ENCODE measurements at regions not wholly inside any gene's neighbourhood (a gene's known extent, or its start where the extent isn't known, plus 50 kb on each side); places are given as distances from the start of the nearest gene placed in this dataset.
A peak's percentile ranks its signal among the peaks of the same experiment; 100 is the strongest.

- H3K9me3 Mint-ChIP-seq, result no peaks in the 10 kb centered on the region
- ATAC-seq (peak; percentile 71 to 84), DNase-seq (peak; percentile 60)
- no peak overlapping the region for H3K4me3 Mint-ChIP-seq
- peaks cover 7% of the 10 kb centered on the region for H3K4me1 Mint-ChIP-seq (ENCODE audit: low read depth)
- H3K27me3 Mint-ChIP-seq (ENCODE audit: low read depth), result peaks cover 16% of the 10 kb centered on the region
- H3K36me3 Mint-ChIP-seq (ENCODE audit: insufficient read depth), result no peaks in the 10 kb centered on the region
Observed at GRCh38 chr10:104580774-104581675, 60.1 kb upstream of the SORCS3 start.

- Mint-ChIP-seq H3K27me3 (ENCODE audit: low read depth) (peaks cover 16% of the 10 kb centered on the region), H3K4me1 (ENCODE audit: low read depth) (peaks cover 18% of the 10 kb centered on the region), H3K9me3 (no peaks in the 10 kb centered on the region), H3K36me3 (ENCODE audit: insufficient read depth) (no peaks in the 10 kb centered on the region), H3K4me3 (no peak overlapping the region)
- DNase-seq (no peak), ATAC-seq (no peak)
Observed at GRCh38 chr10:104581884-104582601, 59.0 kb upstream of the SORCS3 start.

- no peaks in the 10 kb centered on the region for H3K36me3 Mint-ChIP-seq (ENCODE audit: insufficient read depth)
- H3K27me3 Mint-ChIP-seq (ENCODE audit: low read depth), result peaks cover 16% of the 10 kb centered on the region
- peak in 1 of 2 donors; percentile 31 for ATAC-seq
- no peak for DNase-seq
- H3K9me3 Mint-ChIP-seq, result no peaks in the 10 kb centered on the region
- no peak overlapping the region for H3K4me3 Mint-ChIP-seq
- H3K4me1 Mint-ChIP-seq (ENCODE audit: low read depth), result peaks cover 21% of the 10 kb centered on the region
Observed at GRCh38 chr10:104582602-104582951, 58.5 kb upstream of the SORCS3 start.

- no peak for ATAC-seq
- Mint-ChIP-seq H3K27me3 (ENCODE audit: low read depth) (peaks cover 14% of the 10 kb centered on the region), H3K36me3 (ENCODE audit: insufficient read depth) (no peaks in the 10 kb centered on the region), H3K9me3 (no peaks in the 10 kb centered on the region), H3K4me1 (ENCODE audit: low read depth) (peaks cover 24% of the 10 kb centered on the region), H3K4me3 (no peak overlapping the region)
- no peak for DNase-seq
Observed at GRCh38 chr10:104582966-104583365, 58.1 kb upstream of the SORCS3 start.

GRCh38 chr10:104584541-104584940, 56.5 kb upstream of the SORCS3 start:
- no peak overlapping the region for H3K4me3 Mint-ChIP-seq
- H3K36me3 Mint-ChIP-seq (ENCODE audit: insufficient read depth), result no peaks in the 10 kb centered on the region
- no peaks in the 10 kb centered on the region for H3K9me3 Mint-ChIP-seq
- DNase-seq, result no peak
- no peak for ATAC-seq
- H3K27me3 Mint-ChIP-seq (ENCODE audit: low read depth), result peaks cover 14% of the 10 kb centered on the region
- peaks cover 24% of the 10 kb centered on the region for H3K4me1 Mint-ChIP-seq (ENCODE audit: low read depth)

- Mint-ChIP-seq H3K4me3 (no peak overlapping the region), H3K27me3 (ENCODE audit: low read depth) (peaks cover 7% of the 10 kb centered on the region), H3K9me3 (no peaks in the 10 kb centered on the region), H3K36me3 (ENCODE audit: insufficient read depth) (no peaks in the 10 kb centered on the region), H3K4me1 (ENCODE audit: low read depth) (peaks cover 20% of the 10 kb centered on the region)
- ATAC-seq (no peak), DNase-seq (no peak)
Observed at GRCh38 chr10:104587751-104588150, 53.3 kb upstream of the SORCS3 start.

- Mint-ChIP-seq H3K36me3 (ENCODE audit: insufficient read depth) (no peaks in the 10 kb centered on the region), H3K4me3 (no peak overlapping the region), H3K9me3 (no peaks in the 10 kb centered on the region), H3K4me1 (ENCODE audit: low read depth) (peaks cover 20% of the 10 kb centered on the region), H3K27me3 (ENCODE audit: low read depth) (peaks cover 9% of the 10 kb centered on the region)
- no peak for ATAC-seq
- DNase-seq, result no peak
Observed at GRCh38 chr10:104589431-104589830, 51.7 kb upstream of the SORCS3 start.

- Mint-ChIP-seq H3K4me1 (ENCODE audit: low read depth) (peaks cover 20% of the 10 kb centered on the region), H3K9me3 (no peaks in the 10 kb centered on the region), H3K36me3 (ENCODE audit: insufficient read depth) (no peaks in the 10 kb centered on the region), H3K4me3 (no peak overlapping the region), H3K27me3 (ENCODE audit: low read depth) (peaks cover 8% of the 10 kb centered on the region)
- ATAC-seq, result no peak
- no peak for DNase-seq
Observed at GRCh38 chr10:104589871-104590270, 51.2 kb upstream of the SORCS3 start.

Data from activated T-cell treated with anti-CD3 and anti-CD28 coated beads, Interleukin-2, amount 50 U/mL, for 4 hours (primary cell).